WERI-Rb-1 (cell line): ENCODE measurements at regions not wholly inside any gene's neighbourhood (a gene's known extent, or its start where the extent isn't known, plus 50 kb on each side); places are given as distances from the start of the nearest gene placed in this dataset.

Experiments
- DNase-seq: peaks from one replicate; pipeline ENCODE4 v3.0.0-alpha.2; 2020
- H3K27ac ChIP-seq: fragments of 250-450 bp; sonication (Bioruptor Pico); 2 replicates; pipeline ENCODE4 v1.5.1; 2020; ENCODE audit warnings: mild to moderate bottlenecking, moderate library complexity
- H3K27me3 ChIP-seq: fragments of 250-450 bp; sonication (Bioruptor Pico); 2 replicates; pipeline ENCODE4 v1.5.1; 2021; ENCODE audit warnings: mild to moderate bottlenecking, low read depth, moderate library complexity; ENCODE audit not compliant: insufficient read depth, severe bottlenecking
- H3K36me3 ChIP-seq: fragments of 250-450 bp; sonication (Bioruptor Pico); 2 replicates; pipeline ENCODE4 v1.5.1; 2020; ENCODE audit warnings: mild to moderate bottlenecking, moderate library complexity
- H3K4me3 ChIP-seq: 2 replicates; pipeline ENCODE4 v1.5.1; 2011; ENCODE audit warnings: low read depth, mild to moderate bottlenecking, control low read depth, low read length
- H3K9me3 ChIP-seq: fragments of 250-450 bp; sonication (Bioruptor Pico); 2 replicates; pipeline ENCODE4 v1.5.1; 2021; ENCODE audit warnings: mild to moderate bottlenecking, moderate library complexity; ENCODE audit not compliant: severe bottlenecking
- TF ChIP-seq, protein P1 (sequence below): IDR thresholded peaks from 2 replicates; pipeline ENCODE4 v1.5.1; 2011; ENCODE audit warnings: low read depth, mild to moderate bottlenecking, control low read depth, inconsistent platforms, low read length

DNA sequence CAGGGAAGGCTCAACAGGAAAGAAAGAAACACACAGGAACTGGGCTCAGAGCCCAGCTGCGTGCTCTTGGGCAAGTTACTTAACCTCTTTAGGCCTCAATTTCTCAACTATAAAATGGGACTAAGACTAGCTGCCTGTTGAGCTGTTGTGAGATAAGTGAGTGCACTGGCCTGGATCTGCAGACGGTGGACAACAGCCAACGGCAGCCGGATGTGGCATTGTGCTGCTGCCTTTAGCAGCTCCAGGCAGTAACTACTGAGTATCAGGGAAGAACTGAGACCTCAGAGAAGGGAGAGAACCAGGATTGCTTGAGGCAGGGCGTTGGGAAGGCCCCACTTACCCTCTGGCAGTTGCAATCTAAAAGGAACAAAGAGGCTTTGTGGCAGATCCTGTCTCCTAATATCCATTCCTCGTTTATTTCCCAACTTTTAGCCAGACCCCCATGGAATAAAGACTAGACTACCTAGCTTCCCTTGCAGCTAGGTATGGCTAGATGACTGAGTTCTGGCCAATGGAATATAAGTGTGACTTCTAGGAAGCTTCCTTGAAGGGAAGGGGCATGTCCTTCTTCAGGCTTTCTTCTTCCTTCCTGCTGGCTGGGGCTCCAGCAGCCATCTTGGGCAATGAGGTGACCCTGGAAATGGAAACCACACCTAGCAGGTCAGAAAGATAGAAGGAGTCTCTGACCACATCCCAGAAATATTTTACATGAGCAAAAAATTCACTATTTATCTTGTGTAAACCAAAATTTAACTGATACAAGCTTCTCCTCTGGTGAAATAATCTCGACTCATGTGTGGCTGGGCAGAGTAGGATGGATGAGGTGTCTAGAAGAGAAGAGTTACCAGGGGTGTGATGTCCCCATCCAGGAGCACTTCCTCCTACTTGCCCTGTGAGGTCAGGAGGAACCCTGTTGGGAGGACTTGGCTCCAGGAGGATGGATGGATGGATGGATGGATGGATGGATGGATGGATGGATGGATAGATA is 67.6 kb downstream of the MRPL14 start:
- TF ChIP-seq, protein P1, sequence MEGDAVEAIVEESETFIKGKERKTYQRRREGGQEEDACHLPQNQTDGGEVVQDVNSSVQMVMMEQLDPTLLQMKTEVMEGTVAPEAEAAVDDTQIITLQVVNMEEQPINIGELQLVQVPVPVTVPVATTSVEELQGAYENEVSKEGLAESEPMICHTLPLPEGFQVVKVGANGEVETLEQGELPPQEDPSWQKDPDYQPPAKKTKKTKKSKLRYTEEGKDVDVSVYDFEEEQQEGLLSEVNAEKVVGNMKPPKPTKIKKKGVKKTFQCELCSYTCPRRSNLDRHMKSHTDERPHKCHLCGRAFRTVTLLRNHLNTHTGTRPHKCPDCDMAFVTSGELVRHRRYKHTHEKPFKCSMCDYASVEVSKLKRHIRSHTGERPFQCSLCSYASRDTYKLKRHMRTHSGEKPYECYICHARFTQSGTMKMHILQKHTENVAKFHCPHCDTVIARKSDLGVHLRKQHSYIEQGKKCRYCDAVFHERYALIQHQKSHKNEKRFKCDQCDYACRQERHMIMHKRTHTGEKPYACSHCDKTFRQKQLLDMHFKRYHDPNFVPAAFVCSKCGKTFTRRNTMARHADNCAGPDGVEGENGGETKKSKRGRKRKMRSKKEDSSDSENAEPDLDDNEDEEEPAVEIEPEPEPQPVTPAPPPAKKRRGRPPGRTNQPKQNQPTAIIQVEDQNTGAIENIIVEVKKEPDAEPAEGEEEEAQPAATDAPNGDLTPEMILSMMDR: no peak
- DNase-seq: no peak
- Histone ChIP-seq H3K27ac (no peak overlapping the region), H3K36me3 (no peaks in the 10 kb centered on the region), H3K4me3 (no peak overlapping the region), H3K9me3 (peaks cover 7% of the 10 kb centered on the region), H3K27me3 (no peaks in the 10 kb centered on the region)

DNA sequence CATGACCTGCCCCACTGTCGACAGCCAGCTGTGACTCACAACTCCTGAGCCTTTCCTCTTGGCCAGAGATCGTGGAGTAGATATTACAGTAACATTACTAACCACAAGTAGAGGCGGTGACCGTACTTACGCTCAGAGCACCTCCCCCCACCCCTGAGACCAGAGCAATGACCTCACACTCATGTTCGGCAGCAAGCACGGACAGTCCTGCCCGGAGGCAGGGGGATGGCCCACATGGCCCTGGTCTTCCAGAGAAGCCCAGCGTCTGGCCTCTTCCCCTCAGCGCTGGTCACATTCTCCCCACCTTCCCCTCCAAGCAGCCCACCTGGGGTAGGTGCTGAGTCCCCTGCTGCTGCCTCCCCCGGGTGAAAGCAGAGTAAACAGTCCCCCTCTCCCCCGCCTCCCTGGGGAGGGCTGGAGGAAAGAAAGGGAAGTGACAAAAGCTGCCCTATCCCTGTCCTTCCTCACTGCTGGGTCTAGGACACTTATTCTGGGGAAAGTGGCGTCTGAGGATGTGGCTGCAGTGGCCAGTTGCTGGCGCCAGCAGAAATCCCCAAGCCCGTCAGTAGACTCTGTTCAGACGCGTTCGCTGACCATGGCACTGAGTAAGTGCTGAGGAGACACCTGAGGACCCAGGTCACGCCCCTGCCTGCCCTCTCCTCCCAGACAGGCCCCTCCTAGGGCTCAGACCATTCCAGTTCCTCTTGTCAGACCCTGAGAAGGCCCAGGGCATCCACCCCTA is 68.5 kb downstream of the MRPL14 start:
- Histone ChIP-seq H3K27me3 (no peaks in the 10 kb centered on the region), H3K9me3 (peaks cover 7% of the 10 kb centered on the region), H3K27ac (no peak overlapping the region), H3K4me3 (no peak overlapping the region), H3K36me3 (no peaks in the 10 kb centered on the region)
- no peak for DNase-seq
- TF ChIP-seq, protein P1: no peak

DNA sequence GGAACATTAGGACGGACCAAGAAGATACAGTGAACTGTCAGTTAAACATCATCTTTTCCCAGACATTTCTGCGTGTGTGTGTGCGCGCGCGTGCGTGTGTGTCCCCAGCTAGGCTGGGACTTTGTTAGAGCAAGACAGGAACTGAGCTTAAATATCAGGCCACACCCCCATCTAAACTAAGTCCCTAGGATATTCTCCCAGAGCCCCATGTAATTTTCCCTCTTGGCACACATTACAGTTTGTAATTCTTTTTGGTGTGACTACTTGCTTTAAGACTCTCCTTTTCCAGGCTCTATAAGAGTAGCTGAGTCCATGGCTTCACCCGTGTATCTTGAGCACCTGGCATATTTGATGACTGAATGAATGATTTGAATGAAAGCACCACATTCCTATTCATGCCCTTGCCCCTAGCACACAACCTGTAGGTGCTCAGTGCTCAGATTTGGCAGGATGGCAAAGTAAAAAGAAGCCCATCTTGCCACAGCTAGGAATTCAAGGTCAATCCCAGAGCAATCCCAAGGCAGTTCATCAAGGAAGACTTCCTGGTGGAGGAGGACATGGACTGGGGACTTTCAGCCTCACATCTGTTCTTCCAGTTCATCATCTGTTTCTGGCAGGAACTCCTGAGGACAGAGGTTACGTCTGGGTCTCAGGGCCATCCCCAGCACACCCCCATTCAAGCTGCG is 69.2 kb downstream of the MRPL14 start:
- H3K4me3 ChIP-seq: no peak overlapping the region
- no peak overlapping the region for H3K27ac ChIP-seq
- H3K36me3 ChIP-seq: no peaks in the 10 kb centered on the region
- H3K9me3 ChIP-seq: peaks cover 7% of the 10 kb centered on the region
- TF ChIP-seq, protein P1: no peak
- DNase-seq: no peak
- H3K27me3 ChIP-seq: no peaks in the 10 kb centered on the region

DNA sequence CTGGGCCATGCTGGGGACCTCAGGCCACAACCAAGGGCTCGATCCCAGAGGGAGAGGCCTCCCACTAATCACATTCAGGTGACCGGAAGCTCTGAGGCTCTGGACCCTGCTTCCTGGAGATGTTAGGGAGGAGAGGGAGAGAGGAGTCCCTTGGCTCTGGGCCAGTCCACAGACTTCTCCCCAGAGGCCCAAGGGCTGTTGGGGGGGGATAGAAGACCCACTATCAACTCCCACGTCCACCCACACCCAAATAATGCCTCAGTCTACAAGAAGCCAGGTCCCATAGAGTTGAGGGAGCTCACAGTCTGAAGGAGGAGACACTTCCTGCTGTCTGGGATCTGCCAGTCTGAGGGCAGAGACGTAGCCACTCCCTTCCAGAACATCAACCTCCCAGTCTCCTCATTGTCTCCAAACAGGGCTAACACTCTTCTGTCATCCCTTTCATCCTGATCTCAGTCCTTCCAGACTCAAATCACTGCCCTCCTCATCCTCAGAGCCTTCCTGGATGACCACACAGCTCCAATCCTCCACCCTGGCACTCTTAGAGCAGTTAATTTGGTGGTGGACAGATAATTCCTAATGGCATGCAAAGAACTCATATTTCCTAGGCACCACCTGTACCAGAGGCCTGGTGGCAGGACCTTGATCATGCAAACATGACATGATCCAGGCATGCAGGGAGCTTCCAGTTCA is 69.9 kb downstream of the MRPL14 start:
- no peak for DNase-seq
- TF ChIP-seq, protein P1: no peak
- H3K27ac ChIP-seq: no peak overlapping the region

More for the DNA sequence above, 69.9 kb downstream of the MRPL14 start:
- peaks cover 7% of the 10 kb centered on the region for H3K9me3 ChIP-seq
- H3K4me3 ChIP-seq: no peak overlapping the region
- no peaks in the 10 kb centered on the region for H3K27me3 ChIP-seq
- H3K36me3 ChIP-seq: no peaks in the 10 kb centered on the region
